ENCODE measurements at regions not wholly inside any gene's neighbourhood (a gene's known extent, or its start where the extent isn't known, plus 50 kb on each side); places are given as distances from the start of the nearest gene placed in this dataset.

- TF ChIP-seq, protein P1, sequence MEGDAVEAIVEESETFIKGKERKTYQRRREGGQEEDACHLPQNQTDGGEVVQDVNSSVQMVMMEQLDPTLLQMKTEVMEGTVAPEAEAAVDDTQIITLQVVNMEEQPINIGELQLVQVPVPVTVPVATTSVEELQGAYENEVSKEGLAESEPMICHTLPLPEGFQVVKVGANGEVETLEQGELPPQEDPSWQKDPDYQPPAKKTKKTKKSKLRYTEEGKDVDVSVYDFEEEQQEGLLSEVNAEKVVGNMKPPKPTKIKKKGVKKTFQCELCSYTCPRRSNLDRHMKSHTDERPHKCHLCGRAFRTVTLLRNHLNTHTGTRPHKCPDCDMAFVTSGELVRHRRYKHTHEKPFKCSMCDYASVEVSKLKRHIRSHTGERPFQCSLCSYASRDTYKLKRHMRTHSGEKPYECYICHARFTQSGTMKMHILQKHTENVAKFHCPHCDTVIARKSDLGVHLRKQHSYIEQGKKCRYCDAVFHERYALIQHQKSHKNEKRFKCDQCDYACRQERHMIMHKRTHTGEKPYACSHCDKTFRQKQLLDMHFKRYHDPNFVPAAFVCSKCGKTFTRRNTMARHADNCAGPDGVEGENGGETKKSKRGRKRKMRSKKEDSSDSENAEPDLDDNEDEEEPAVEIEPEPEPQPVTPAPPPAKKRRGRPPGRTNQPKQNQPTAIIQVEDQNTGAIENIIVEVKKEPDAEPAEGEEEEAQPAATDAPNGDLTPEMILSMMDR (IDR thresholded peaks at IDR 0.05; ENCODE audit: low read depth, low read length, poor library complexity, severe bottlenecking): no peak
- no peak for TF ChIP-seq EZH2phosphoT487 (IDR thresholded peaks at IDR 0.05; ENCODE audit: borderline replicate concordance, low read length)
These were observed 637.7 kb downstream of the SLCO4C1 start for GRCh38 chr5:101658433-101658832.

Measured in DOHH2 (cell line).